ENCODE measurements at regions not wholly inside any gene's neighbourhood (a gene's known extent, or its start where the extent isn't known, plus 50 kb on each side); places are given as distances from the start of the nearest gene placed in this dataset.

GRCh38 chr4:102438396-102439235 lies 62.5 kb upstream of the NFKB1 start:
- no peak overlapping the region for H3K27ac ChIP-seq (ENCODE audit: low read depth, low read length)
- H3K27ac Mint-ChIP-seq = no peak overlapping the region
- peaks cover 0 to 1% (median 0%) of the 10 kb centered on the region in 7 donors for H3K4me1 Mint-ChIP-seq
- DNase-seq (no peak), ATAC-seq (no peak)
- H3K4me3 ChIP-seq (ENCODE audit: low read length) = no peak overlapping the region
- H3K27me3 ChIP-seq (ENCODE audit: control insufficient read depth in 2 of 2, insufficient read depth in 2 of 2, low read length in 2 of 2) = no peaks in the 10 kb centered on the region
- no peaks in the 10 kb centered on the region for H3K9me3 Mint-ChIP-seq
- ChIA-PET POLR2A (no interaction called here), CTCF (no interaction called here)
- intact Hi-C loops (cut with micrococcal nuclease) = loop anchor here in 1 of 2 donors (10.0 kb wide), 1 partner anchor 1094 kb away; the partner anchor contains the start of gene PPP3CA
- no peaks in the 10 kb centered on the region for H3K36me3 ChIP-seq (ENCODE audit: control insufficient read depth in 2 of 3, insufficient read depth in 3 of 3, low read length in 3 of 3)
- H3K27me3 Mint-ChIP-seq = peaks cover 0 to 13% (median 0%) of the 10 kb centered on the region in 5 donors
- H3K4me1 ChIP-seq (ENCODE audit: control insufficient read depth in 2 of 2, insufficient read depth in 2 of 2, low read length in 2 of 2) = no peaks in the 10 kb centered on the region
- no peaks in the 10 kb centered on the region for H3K9me3 ChIP-seq (ENCODE audit: control insufficient read depth in 2 of 3, low read length in 3 of 3)
- no peaks in the 10 kb centered on the region for H3K36me3 Mint-ChIP-seq
- H3K4me3 Mint-ChIP-seq = no peak overlapping the region

- Mint-ChIP-seq H3K27ac (peak overlapping the region in 1 of 9 donors; percentile 29), H3K4me1 (peaks cover 0 to 3% (median 0%) of the 10 kb centered on the region in 7 donors), H3K4me3 (no peak overlapping the region), H3K27me3 (peaks cover 0 to 9% (median 0%) of the 10 kb centered on the region in 5 donors), H3K9me3 (no peaks in the 10 kb centered on the region), H3K36me3 (no peaks in the 10 kb centered on the region)
- POLR2A ChIA-PET = no interaction called here
- no peaks in the 10 kb centered on the region for H3K4me1 ChIP-seq (ENCODE audit: control insufficient read depth in 2 of 2, insufficient read depth in 2 of 2, low read length in 2 of 2)
- ATAC-seq = no peak
- no peak overlapping the region for H3K4me3 ChIP-seq (ENCODE audit: low read length)
- intact Hi-C loops (cut with micrococcal nuclease) = loop anchor here in 1 of 2 donors (10.0 kb wide), 1 partner anchor 1094 kb away; the partner anchor contains the start of gene PPP3CA
- CTCF ChIA-PET = no interaction called here
- no peak for DNase-seq
- H3K9me3 ChIP-seq (ENCODE audit: control insufficient read depth in 2 of 3, low read length in 3 of 3) = no peaks in the 10 kb centered on the region
- no peaks in the 10 kb centered on the region for H3K36me3 ChIP-seq (ENCODE audit: control insufficient read depth in 2 of 3, insufficient read depth in 3 of 3, low read length in 3 of 3)
- H3K27ac ChIP-seq (ENCODE audit: low read depth, low read length) = no peak overlapping the region
- no peaks in the 10 kb centered on the region for H3K27me3 ChIP-seq (ENCODE audit: control insufficient read depth in 2 of 2, insufficient read depth in 2 of 2, low read length in 2 of 2)
Observed at GRCh38 chr4:102439236-102439614, 61.9 kb upstream of the NFKB1 start.

- Histone ChIP-seq H3K4me1 (ENCODE audit: control insufficient read depth in 2 of 2, insufficient read depth in 2 of 2, low read length in 2 of 2) (no peaks in the 10 kb centered on the region), H3K36me3 (ENCODE audit: control insufficient read depth in 2 of 3, insufficient read depth in 3 of 3, low read length in 3 of 3) (no peaks in the 10 kb centered on the region), H3K27ac (ENCODE audit: low read depth, low read length) (no peak overlapping the region), H3K4me3 (ENCODE audit: low read length) (no peak overlapping the region), H3K9me3 (ENCODE audit: control insufficient read depth in 2 of 3, low read length in 3 of 3) (no peaks in the 10 kb centered on the region), H3K27me3 (ENCODE audit: control insufficient read depth in 2 of 2, insufficient read depth in 2 of 2, low read length in 2 of 2) (no peaks in the 10 kb centered on the region)
- DNase-seq (no peak), ATAC-seq (no peak)
- H3K27ac Mint-ChIP-seq = no peak overlapping the region
- H3K9me3 Mint-ChIP-seq = no peaks in the 10 kb centered on the region
- peaks cover 0 to 3% (median 0%) of the 10 kb centered on the region in 7 donors for H3K4me1 Mint-ChIP-seq
- ChIA-PET POLR2A (no interaction called here), CTCF (no interaction called here)
- no peaks in the 10 kb centered on the region for H3K36me3 Mint-ChIP-seq
- H3K4me3 Mint-ChIP-seq = no peak overlapping the region
- peaks cover 0 to 5% (median 0%) of the 10 kb centered on the region in 5 donors for H3K27me3 Mint-ChIP-seq
- intact Hi-C loops (cut with micrococcal nuclease) = loop anchor here in 1 of 2 donors (10.0 kb wide), 1 partner anchor 1095 kb away; the partner anchor contains the start of gene PPP3CA
Observed at GRCh38 chr4:102439812-102440211, 61.3 kb upstream of the NFKB1 start.

GRCh38 chr4:102440498-102440897 lies 60.7 kb upstream of the NFKB1 start:
- H3K36me3 Mint-ChIP-seq = no peaks in the 10 kb centered on the region
- Histone ChIP-seq H3K4me1 (ENCODE audit: control insufficient read depth in 2 of 2, insufficient read depth in 2 of 2, low read length in 2 of 2) (no peaks in the 10 kb centered on the region), H3K9me3 (ENCODE audit: control insufficient read depth in 2 of 3, low read length in 3 of 3) (no peaks in the 10 kb centered on the region), H3K27ac (ENCODE audit: low read depth, low read length) (no peak overlapping the region), H3K4me3 (ENCODE audit: low read length) (no peak overlapping the region), H3K27me3 (ENCODE audit: control insufficient read depth in 2 of 2, insufficient read depth in 2 of 2, low read length in 2 of 2) (no peaks in the 10 kb centered on the region), H3K36me3 (ENCODE audit: control insufficient read depth in 2 of 3, insufficient read depth in 3 of 3, low read length in 3 of 3) (no peaks in the 10 kb centered on the region)
- intact Hi-C loops (cut with micrococcal nuclease) = no loop called here
- peaks cover 0 to 3% (median 0%) of the 10 kb centered on the region in 7 donors for H3K4me1 Mint-ChIP-seq
- no peaks in the 10 kb centered on the region for H3K9me3 Mint-ChIP-seq
- no peak for DNase-seq
- no peak for ATAC-seq
- no peak overlapping the region for H3K27ac Mint-ChIP-seq
- H3K27me3 Mint-ChIP-seq = peaks cover 0 to 5% (median 0%) of the 10 kb centered on the region in 5 donors
- ChIA-PET CTCF (interaction anchor here (0.6 kb wide), 3 partner anchors 20 to 661 kb away, joined by 3 read pairs; no protein-coding TSS in a partner anchor), POLR2A (interaction anchor here (1.0 kb wide), 1 partner anchor 185 kb away, joined by 3 read pairs; no protein-coding TSS in a partner anchor)
- H3K4me3 Mint-ChIP-seq = no peak overlapping the region

- Histone ChIP-seq H3K4me3 (ENCODE audit: low read length) (no peak overlapping the region), H3K4me1 (ENCODE audit: control insufficient read depth in 2 of 2, insufficient read depth in 2 of 2, low read length in 2 of 2) (no peaks in the 10 kb centered on the region), H3K27ac (ENCODE audit: low read depth, low read length) (no peak overlapping the region), H3K9me3 (ENCODE audit: control insufficient read depth in 2 of 3, low read length in 3 of 3) (no peaks in the 10 kb centered on the region), H3K36me3 (ENCODE audit: control insufficient read depth in 2 of 3, insufficient read depth in 3 of 3, low read length in 3 of 3) (no peaks in the 10 kb centered on the region), H3K27me3 (ENCODE audit: control insufficient read depth in 2 of 2, insufficient read depth in 2 of 2, low read length in 2 of 2) (no peaks in the 10 kb centered on the region)
- no peak overlapping the region for H3K27ac Mint-ChIP-seq
- ATAC-seq (no peak), DNase-seq (no peak)
- H3K4me3 Mint-ChIP-seq = no peak overlapping the region
- peaks cover 0 to 5% (median 0%) of the 10 kb centered on the region in 5 donors for H3K27me3 Mint-ChIP-seq
- ChIA-PET POLR2A (no interaction called here), CTCF (no interaction called here)
- no peaks in the 10 kb centered on the region for H3K9me3 Mint-ChIP-seq
- intact Hi-C loops (cut with micrococcal nuclease) = no loop called here
- H3K4me1 Mint-ChIP-seq = peaks cover 0 to 15% (median 0%) of the 10 kb centered on the region in 7 donors
- H3K36me3 Mint-ChIP-seq = no peaks in the 10 kb centered on the region
Observed at GRCh38 chr4:102441978-102442911, 58.9 kb upstream of the NFKB1 start.

- H3K36me3 ChIP-seq (ENCODE audit: control insufficient read depth in 2 of 3, insufficient read depth in 3 of 3, low read length in 3 of 3) = no peaks in the 10 kb centered on the region
- POLR2A ChIA-PET = interaction anchor here (1.1 kb wide), 1 partner anchor 172 kb away, joined by 3 read pairs; no protein-coding TSS in a partner anchor
- H3K4me3 ChIP-seq (ENCODE audit: low read length) = no peak overlapping the region
- no peak overlapping the region for H3K27ac ChIP-seq (ENCODE audit: low read depth, low read length)
- DNase-seq (no peak), ATAC-seq (no peak)
- CTCF ChIA-PET = interaction anchor here (0.6 kb wide), 1 partner anchor 126 kb away, joined by 3 read pairs; no protein-coding TSS in a partner anchor
- Mint-ChIP-seq H3K9me3 (no peaks in the 10 kb centered on the region), H3K36me3 (no peaks in the 10 kb centered on the region), H3K4me1 (peaks cover 0 to 31% (median 3%) of the 10 kb centered on the region in 7 donors), H3K4me3 (no peak overlapping the region), H3K27ac (no peak overlapping the region), H3K27me3 (peaks cover 0 to 5% (median 0%) of the 10 kb centered on the region in 5 donors)
- H3K27me3 ChIP-seq (ENCODE audit: control insufficient read depth in 2 of 2, insufficient read depth in 2 of 2, low read length in 2 of 2) = no peaks in the 10 kb centered on the region
- no peaks in the 10 kb centered on the region for H3K9me3 ChIP-seq (ENCODE audit: control insufficient read depth in 2 of 3, low read length in 3 of 3)
- H3K4me1 ChIP-seq (ENCODE audit: control insufficient read depth in 2 of 2, insufficient read depth in 2 of 2, low read length in 2 of 2) = no peaks in the 10 kb centered on the region
- intact Hi-C loops (cut with micrococcal nuclease) = loop anchor here (5.0 kb wide), 3 partner anchors 83 to 383 kb away; partner anchors contain the start of genes UBE2D3 (in 2 of the 2) and SLC39A8 (in 1 of the 2)
Observed at GRCh38 chr4:102444752-102445151, 56.4 kb upstream of the NFKB1 start.

Data from naive thymus-derived CD4-positive, alpha-beta T cell (primary cell).